Stimulated activated naive CD4-positive, alpha-beta T cell (primary cell): ENCODE measurements at regions not wholly inside any gene's neighbourhood (a gene's known extent, or its start where the extent isn't known, plus 50 kb on each side); places are given as distances from the start of the nearest gene placed in this dataset.

Experiments used
- DNase-seq, 6 experiments: peaks; one replicate each; lab custom pipeline; 2025; lab: John Stamatoyannopoulos, UW

GRCh38 chr7:130929896-130930659 is 196.1 kb upstream of the KLF14 start:
- DNase-seq = peak in 3 of 6 experiments; percentile 25 to 38 (median 33)

- DNase-seq = no peak
Measured at GRCh38 chr7:130930681-130931080, 196.7 kb upstream of the KLF14 start.

GRCh38 chr7:130931423-130931822 is 197.4 kb upstream of the KLF14 start:
- no peak for DNase-seq

GRCh38 chr7:130932088-130932487 is 198.1 kb upstream of the KLF14 start:
- no peak for DNase-seq

GRCh38 chr7:130932667-130933432 is 198.8 kb upstream of the KLF14 start:
- no peak for DNase-seq

GRCh38 chr7:130933919-130934318 is 199.9 kb upstream of the KLF14 start:
- no peak for DNase-seq

GRCh38 chr7:130935564-130936157 is 201.7 kb upstream of the KLF14 start:
- DNase-seq = no peak

GRCh38 chr7:130936202-130936931 is 202.4 kb upstream of the KLF14 start:
- no peak for DNase-seq

GRCh38 chr7:130937016-130937415 is 203.0 kb upstream of the KLF14 start:
- DNase-seq = no peak

GRCh38 chr7:130937830-130938229 is 203.8 kb upstream of the KLF14 start:
- DNase-seq = no peak

GRCh38 chr7:130938661-130939060 is 204.7 kb upstream of the KLF14 start:
- DNase-seq = no peak

GRCh38 chr7:130939321-130940095 is 205.5 kb upstream of the KLF14 start:
- no peak for DNase-seq

- no peak for DNase-seq
Measured at GRCh38 chr7:130940326-130940725, 206.3 kb upstream of the KLF14 start.

GRCh38 chr7:130940907-130941306 is 206.9 kb upstream of the KLF14 start:
- no peak for DNase-seq

- peak in 1 of 6 experiments; percentile 13 for DNase-seq
Measured at GRCh38 chr7:130941322-130942210, 207.6 kb upstream of the KLF14 start.

GRCh38 chr7:130942211-130942964 is 208.4 kb upstream of the KLF14 start:
- DNase-seq = no peak

GRCh38 chr7:130943336-130943901 is 209.4 kb upstream of the KLF14 start:
- peak in 3 of 6 experiments; percentile 66 to 75 (median 74) for DNase-seq

GRCh38 chr7:130943981-130944380 is 210.0 kb upstream of the KLF14 start:
- no peak for DNase-seq

- DNase-seq = no peak
Measured at GRCh38 chr7:130944997-130945396, 211.0 kb upstream of the KLF14 start.
